ENCODE measurements at regions not wholly inside any gene's neighbourhood (a gene's known extent, or its start where the extent isn't known, plus 50 kb on each side); places are given as distances from the start of the nearest gene placed in this dataset.

DNA sequence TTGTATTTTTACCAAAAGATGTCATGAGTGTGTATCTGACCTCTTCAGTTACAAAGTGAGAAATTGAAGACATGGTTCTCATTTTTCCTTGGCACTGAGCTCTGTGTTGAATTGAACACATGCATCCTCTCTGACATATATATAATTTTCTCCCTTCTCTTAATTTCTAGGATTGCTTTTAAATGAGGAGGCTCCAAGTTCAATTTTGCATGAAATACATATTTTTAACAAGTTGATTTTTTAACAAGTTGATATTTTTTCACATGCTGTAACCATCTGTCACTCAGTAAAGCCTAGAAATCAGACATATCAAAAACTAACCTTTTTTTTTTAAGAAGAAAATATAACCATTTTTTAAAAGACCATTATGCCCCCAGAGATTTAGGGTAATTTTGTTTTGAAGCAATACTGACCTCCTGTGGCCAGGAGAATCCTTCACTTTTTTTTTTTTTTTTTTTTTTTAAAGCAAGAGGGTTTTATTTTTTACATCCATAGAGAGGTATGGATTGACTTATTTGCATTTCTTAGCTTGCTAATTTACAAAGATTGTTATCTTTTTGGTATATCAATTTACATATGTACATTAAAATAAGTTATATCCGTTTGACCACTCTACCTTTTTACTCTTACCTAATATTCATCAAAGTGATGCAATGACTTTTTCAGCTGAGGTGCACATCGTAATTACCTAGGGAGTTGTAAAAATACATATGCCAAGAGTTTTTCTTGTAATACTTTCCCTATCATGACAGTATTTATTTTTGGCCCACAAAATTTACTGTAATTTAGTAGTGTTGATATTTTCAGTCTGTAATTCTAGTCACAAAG is 161.8 kb downstream of the SOCS6 start:
- TF ChIP-seq POLR2A (IDR thresholded peaks at IDR 0.05) (no peak), CTCF (IDR thresholded peaks at IDR 0.05 in 4 of 5, conservative IDR thresholded peaks at IDR 0.05 in 1 of 5) (peak in 2 of 5 experiments; percentile 17 to 22)
